HG03175 (cell line): ENCODE measurements at regions not wholly inside any gene's neighbourhood (a gene's known extent, or its start where the extent isn't known, plus 50 kb on each side); places are given as distances from the start of the nearest gene placed in this dataset.

Experiments
- ATAC-seq: cut with Tn5 transposase; IDR thresholded peaks from one replicate; pipeline ENCODE4 v1.9.1; 2021; ENCODE audit warnings: mild to moderate bottlenecking, moderate library complexity; ENCODE audit not compliant: unreplicated experiment

- ATAC-seq, result no peak
Measured at GRCh38 chr13:103873725-103874124, 807.5 kb upstream of the SLC10A2 start.

DNA sequence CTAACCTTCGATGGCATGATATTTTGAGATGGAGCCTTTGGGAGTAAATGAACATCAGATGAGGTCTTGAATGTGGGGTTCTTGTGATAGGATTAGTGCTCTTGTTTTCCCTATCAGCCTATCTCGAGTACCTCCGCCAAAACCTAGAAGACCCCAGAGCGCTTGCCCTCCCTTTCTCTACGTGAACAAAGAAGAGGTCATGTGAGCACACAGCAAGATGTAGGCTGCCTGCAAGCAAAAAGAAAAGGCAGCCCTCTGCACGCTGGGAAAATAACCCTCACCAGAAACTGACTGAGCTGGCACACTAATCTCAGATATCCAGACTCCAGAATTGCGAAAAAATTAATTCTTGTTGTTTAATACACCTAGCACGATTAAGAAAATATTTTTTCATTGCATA lies 799.8 kb upstream of the SLC10A2 start:
- ATAC-seq, result no peak

- ATAC-seq, result no peak
Measured at GRCh38 chr13:103862525-103862924, 796.3 kb upstream of the SLC10A2 start.

DNA sequence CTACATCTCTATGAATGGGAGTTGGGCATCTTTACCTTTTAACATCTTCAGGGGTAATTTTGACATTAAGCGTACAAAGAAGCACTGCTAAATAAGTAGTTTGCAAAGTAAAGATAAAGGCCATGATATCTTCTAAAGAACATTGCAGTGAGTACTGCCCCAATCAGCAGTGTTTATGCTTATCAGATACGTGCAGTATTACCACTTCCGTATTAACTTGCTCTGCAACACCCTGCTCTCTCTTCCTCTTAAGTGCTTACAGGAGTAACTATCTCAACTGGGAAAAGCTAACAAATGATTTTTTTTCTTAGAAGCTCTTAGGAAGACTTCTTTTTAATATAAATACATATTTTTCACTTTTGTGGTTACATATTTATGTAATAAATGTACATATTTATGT lies 793.7 kb upstream of the SLC10A2 start:
- no peak for ATAC-seq

GRCh38 chr13:103852036-103852435 lies 785.8 kb upstream of the SLC10A2 start:
- ATAC-seq, result no peak

GRCh38 chr13:103844471-103844870 lies 778.3 kb upstream of the SLC10A2 start:
- ATAC-seq, result no peak

DNA sequence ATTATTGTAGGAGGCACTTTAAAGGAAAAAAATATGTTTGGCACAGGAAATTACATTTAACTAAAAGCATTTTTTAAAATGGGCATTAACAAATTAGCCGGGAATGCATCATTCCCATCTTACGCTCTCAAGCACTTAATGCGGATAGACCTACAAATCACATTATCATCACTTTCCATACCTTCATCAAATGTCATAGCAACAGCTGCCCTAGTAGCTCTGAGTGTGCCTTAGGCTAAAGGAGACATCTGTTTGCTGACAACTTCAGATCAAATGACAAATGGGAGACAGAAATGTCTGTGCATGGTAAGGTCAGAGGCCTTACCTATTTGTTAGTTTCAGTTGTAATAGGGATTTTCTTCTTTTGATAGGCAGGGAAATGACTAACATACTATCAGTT lies 773.2 kb upstream of the SLC10A2 start:
- ATAC-seq, result no peak

DNA sequence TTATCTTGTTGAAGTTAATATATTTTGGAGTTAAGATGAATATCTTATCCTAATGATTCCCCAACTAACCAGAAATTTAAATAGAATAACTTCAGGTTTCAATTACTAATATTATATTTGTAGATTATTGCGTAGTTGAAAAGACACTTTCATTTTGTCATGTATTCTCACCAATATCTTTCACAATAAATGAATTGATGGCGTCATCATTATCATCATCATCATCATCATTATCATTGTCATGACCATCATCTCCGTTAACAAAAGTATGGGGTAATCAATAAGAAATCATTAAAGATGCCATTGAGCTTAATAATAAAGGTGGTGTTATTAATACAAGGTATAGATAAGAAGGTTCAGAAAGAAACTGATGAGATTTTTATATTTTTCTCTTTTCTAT lies 768.8 kb upstream of the SLC10A2 start:
- ATAC-seq, result no peak

GRCh38 chr13:103833294-103833852 lies 767.2 kb upstream of the SLC10A2 start:
- ATAC-seq, result no peak

DNA sequence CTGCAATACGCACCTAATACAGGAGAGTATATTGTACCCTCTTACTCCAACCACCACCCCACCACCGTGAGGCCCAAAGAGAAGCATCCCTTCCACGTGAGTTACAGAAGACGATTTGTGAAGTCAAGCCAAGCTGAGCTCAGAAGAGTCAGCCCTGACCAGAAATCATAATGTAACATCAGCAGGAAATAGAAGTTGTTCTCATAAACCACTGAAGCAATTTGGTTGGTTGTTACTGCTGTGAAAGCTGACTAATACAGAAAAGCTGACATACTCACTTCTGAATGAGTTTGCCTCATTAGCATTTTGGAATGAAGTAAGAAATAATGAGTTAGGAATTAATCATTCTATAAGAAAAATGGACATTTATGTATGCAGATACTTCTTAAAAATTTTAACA lies 749.4 kb upstream of the SLC10A2 start:
- ATAC-seq, result no peak

- no peak for ATAC-seq
Measured at GRCh38 chr13:103812971-103813370, 746.8 kb upstream of the SLC10A2 start.

DNA sequence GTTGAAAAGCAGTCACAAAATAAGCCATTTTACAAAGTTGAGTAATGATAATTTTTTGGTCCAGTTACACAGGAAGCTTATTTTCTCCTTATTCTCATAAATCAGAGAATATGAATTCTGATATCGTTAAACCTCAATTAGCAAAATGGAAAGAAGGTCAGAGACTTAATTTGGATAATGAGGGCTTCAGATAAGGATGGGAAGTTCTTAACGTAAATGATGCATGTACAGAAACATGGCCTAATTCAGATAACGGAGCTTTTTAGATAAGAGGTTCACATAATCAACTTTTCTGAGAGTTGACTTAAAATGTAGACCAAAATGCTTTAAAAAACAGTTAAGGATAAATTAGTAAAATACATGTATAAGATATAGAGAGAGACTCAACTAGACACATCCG lies 746.3 kb upstream of the SLC10A2 start:
- ATAC-seq, result no peak

DNA sequence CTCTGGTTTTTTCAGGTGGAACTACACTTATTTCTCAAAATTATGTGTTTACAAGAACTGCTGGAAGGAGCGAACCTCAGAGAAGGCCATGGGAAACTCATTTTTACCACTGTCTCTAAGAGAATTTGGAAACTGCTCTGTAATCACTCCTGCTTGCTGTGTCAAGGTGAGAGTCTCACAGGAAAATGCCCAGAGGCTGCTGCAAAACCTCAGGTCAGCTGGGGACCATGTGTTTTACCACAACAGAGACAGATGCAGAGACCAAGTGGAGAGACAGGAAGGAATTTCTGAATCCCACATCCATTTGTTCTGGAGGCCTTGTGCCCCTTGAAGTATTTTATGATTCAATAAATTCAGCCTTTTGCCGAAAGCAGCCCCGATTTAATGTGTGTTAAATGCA lies 743.8 kb upstream of the SLC10A2 start:
- ATAC-seq, result no peak

- ATAC-seq, result no peak
Measured at GRCh38 chr13:103805771-103806170, 739.6 kb upstream of the SLC10A2 start.

DNA sequence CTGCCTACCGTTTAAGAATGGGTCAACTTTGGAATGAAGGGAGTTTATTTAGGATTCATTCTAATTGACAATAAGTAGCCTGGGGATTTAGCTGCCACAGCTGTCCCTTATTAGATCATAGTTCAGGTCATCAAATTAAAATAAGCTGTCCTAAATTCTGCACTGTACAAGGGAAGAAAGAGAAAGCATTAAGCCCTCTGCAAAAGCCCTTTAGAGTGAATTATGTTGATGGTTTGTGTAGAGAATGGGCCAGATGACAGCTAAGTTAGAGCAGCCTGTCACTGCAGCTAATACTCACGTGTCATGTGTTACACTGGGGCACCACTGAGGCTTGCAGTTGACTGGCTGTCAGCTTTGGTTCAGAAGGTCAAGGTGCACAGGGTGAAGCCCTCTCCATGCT lies 737.1 kb upstream of the SLC10A2 start:
- no peak for ATAC-seq

- ATAC-seq, result no peak
Measured at GRCh38 chr13:103799028-103799427, 732.8 kb upstream of the SLC10A2 start.

DNA sequence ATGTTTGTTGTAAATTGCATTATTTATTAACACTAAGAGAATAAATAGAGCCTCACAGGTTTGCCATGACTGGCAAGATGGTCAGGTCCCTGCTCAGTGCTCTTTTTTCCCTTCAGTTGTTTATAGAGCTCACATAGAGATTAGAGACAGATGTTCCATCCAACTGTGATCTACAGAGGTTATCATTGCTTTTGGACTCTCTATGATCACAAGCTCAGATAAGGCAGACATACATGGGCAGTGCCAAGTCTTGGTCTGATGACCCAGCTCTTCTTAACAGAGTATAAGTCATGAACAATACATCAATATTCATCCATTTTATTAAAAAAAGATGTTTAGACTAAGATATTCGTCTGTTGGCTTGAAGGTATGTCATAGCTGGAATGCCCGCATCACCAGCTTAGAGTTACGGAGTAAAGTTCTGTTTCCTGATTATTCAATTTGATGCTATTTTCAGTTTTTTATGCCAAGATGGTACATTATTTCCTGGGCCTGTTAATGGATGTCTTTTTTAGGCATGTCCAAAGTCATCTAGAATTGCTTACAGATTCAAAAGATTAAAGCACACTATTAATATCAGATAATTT lies 729.8 kb upstream of the SLC10A2 start:
- no peak for ATAC-seq

- no peak for ATAC-seq
Measured at GRCh38 chr13:103794526-103794925, 728.3 kb upstream of the SLC10A2 start.

DNA sequence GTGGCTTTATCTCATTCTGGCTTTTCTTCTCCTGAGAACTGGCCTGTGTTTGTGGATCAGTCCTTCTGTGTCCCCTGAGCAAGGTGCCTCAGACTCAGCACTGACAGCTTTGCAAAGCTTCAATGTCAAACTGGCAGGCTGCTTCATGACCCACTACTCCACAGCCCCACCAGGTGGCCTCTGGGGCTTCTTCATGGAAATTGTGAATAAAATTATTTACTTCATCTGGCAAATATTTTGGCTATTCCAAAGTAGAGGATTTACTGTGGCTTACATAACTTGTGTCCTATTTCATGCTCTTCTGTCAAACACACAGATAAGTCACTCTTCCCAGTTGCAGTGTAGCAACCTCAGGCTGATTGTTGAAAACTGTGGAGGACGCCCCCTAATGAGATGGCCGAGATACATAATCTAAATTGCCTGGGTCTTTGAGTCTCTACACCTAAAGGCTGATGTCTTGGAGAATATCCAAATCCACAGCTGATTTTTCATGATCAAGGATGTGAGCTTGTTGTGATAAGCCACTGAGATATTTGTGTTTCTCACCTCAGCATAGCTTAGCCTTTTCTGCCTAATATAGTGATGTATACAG lies 721.9 kb upstream of the SLC10A2 start:
- peak; percentile 54 for ATAC-seq

GRCh38 chr13:103772576-103772975 lies 706.4 kb upstream of the SLC10A2 start:
- ATAC-seq, result peak; percentile 62

DNA sequence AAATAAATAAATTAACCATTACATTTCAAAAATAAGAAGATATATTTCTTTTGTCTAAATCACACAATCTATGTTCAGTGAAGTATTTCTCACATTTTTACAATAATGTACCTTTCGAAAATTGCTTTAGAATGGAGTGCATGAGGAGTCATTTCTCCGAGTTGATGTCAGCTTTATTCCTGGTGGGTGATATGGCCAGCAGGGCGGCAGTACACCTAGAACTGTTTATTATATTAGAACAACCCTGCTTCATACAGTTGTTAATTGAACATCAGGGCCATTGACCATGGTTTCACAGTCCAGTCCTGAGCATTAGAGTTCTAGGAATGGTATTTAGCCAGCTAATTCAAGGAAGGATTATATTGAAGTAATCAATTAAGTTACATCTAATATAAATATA lies 696.3 kb upstream of the SLC10A2 start:
- no peak for ATAC-seq

- no peak for ATAC-seq
Measured at GRCh38 chr13:103759361-103759760, 693.1 kb upstream of the SLC10A2 start.

GRCh38 chr13:103758222-103758621 lies 692.0 kb upstream of the SLC10A2 start:
- ATAC-seq, result no peak
